CD4-positive, alpha-beta T cell treated with Interleukin-4 for 1 hour (primary cell): ENCODE measurements at regions not wholly inside any gene's neighbourhood (a gene's known extent, or its start where the extent isn't known, plus 50 kb on each side); places are given as distances from the start of the nearest gene placed in this dataset.
"Not testable (repeated sequence)": the region's sequence is repeated elsewhere in the genome, so short reads cannot be mapped to it uniquely, and the experiment has no call there.

Source experiments
- DNase-seq, 2 donors: peaks; one replicate each; pipeline ENCODE4 v3.0.0-alpha.2; 2020 to 2022

DNA sequence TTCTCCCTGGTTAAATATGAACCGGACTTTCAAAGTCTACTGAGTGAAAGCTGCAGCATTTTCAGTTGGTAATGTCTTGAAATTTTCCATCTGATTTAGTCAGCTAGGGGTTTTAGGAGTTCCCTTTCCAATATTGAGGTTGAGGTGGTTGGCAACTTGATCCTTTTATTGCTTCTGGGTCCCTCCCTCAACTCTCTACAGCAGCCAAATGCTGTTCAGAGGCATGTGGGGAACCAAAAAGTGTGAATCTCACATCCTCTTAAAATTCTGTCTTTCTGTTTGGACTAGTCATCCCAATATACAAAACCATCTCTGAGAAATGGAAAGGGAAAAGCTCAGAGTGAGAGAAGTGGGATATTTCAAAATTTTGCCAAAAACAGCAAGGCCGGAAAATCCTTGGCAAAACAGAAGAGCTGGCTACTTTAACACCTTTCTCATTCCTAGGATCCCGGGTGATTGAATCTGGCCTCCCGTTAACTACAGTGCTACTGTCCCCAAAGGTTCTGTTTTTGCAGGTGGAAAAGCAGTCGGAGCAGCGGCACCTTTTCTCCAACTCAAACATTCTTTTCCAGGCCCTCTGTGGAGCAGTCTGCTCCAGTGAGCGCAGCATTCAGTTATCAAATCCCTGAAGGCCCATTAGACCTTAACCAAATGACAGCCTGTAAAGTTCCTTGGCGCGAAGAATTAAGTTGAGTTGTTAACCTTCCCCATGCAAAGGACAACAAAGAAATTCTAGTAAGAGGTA is 345.9 kb upstream of the NUDT12 start:
- no peak for DNase-seq

DNA sequence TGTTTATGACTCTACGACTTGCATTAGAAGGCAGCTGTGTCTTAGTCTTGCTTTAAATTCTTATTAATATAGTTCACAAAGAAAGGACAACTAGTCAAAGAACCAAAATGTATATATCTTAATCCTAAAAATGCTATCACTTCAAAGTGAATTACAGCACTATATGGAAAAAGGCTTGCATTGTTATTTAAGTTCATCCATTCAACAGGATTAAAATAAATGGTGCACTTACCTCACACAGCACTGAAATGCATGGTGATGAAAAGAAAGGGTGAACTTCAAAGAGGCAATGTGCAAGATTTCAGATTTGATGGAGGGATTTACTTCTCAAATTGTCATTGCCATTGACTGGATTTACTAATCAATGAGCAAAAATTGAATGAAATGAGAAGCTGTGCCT is 344.4 kb upstream of the NUDT12 start:
- no peak for DNase-seq

DNA sequence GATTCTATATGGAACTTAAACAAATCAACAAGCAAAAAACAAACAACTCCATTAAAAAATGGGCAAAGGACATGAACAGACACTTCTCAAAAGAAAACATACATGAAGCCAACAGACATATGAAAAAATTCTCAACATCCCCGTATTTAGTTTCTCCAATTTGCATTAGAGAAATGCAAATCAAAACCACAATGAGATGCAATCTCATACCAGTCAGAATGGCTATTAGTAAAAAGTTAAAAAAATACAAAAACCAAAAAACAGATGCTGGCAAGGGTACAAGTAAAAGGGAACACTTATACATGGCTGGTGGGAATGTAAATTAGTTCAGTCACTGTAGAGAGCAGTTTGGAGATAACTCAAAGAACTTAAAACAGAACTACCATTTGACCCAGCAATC is 342.1 kb upstream of the NUDT12 start:
- no peak for DNase-seq

DNA sequence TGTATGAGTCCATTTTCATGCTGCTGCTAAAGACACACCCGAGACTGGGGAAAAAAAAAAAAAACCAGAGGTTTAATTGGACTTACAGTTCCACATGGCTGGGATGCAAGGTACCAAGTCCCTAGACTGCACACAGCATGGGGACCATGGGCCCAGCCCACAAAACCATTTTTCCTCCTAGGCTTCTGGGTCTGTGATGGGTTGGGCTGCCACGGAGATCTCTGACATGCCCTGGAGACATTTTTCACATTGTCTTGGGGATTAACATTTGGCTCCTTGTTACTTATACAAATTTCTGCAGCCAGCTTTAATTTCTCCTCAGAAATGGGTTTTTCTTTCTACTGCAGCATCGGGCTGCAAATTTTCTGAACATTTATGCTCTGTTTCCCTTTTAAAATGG is 340.3 kb upstream of the NUDT12 start:
- no peak for DNase-seq

DNA sequence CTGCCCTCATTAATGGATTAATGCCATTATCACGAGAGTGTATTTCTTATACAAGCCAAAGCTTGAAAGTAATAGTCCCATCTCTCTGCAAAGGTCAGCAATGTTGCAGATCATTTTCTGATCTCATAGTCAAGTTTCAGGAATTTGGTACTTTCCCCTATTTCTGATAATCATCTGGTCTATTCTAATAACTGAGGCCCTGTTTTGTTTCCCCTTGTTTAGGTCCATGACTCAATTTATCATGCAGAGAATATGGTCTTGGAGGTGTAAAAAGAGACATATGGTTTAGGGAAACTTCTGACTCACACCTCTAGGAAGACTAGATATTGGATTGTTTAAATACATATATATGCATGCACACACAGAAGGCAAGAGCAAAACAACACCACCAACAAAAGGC is 339.3 kb upstream of the NUDT12 start:
- no peak for DNase-seq

DNA sequence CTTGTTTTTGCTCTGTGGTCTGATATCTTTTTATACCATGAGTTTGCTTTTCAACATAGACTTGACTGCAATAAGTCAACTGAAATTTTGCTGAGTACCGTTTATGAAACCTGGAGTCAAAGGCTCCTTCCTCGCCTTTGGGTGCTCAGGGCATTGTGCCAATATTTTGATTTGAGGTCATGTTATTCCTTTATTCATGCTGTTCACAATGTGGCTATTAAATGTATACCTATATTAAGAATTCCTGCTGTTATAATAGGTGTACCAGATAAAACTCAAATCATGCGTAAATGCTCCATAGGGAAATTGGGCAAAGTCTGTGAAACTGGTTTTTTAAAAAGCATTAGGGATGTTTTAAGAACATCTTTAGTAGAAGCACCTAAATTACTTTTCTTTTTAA is 334.0 kb upstream of the NUDT12 start:
- no peak for DNase-seq

DNA sequence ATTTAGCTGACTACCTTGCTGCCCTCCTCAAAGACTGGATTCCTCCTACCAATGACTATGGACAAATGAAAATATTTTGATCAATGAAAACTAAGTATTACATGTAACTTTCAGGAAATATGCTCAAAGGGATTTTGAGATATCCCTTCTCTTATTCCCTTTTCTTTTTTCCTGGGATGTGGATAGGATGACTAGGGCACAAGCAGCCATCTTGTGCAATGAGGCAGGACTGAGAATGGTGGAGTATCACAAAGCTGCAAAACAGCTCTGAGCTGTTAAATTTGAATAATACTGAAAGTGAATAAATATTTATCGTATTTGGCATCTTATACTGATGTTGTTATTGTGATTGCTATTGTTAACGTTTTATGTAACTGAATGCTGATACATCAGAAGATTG is 333.1 kb upstream of the NUDT12 start:
- no peak for DNase-seq

DNA sequence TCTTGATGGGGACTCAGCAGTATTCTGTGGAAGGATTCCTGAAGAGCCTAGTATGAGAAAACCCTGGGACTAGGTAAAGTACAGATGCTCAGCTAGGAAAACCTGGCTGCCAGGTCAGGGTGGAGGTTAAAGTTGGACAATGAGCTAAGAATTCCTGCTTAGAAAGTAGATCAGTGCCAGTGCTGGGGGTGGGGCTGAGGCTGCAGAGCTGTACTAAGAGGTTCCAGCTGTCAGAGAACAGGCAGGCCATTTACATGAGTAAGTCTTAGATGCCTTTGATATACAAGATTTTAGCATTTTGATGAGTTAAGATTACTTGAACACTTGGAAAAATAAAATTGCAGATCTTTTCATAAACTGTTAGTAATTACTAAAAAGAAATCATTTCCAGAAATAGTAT is 332.3 kb upstream of the NUDT12 start:
- no peak for DNase-seq

DNA sequence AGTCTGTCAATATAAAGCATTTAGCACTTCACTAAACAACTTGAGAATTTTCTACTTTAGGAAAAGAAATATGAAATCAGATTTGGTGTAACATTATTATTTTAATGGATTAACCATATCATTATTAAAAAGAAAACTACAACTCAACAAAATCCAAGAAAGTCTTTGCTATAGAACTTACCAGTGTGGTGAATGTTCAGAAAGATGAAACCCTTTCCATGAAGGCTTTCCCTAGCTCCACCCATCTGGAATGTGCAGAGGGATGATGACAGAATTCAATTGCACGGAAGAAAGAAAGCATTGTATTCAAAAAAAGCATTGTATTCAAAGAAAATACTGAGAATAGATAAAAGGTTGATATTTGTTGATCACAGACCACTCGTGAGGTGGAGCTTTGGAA is 328.6 kb upstream of the NUDT12 start:
- DNase-seq: no peak

DNA sequence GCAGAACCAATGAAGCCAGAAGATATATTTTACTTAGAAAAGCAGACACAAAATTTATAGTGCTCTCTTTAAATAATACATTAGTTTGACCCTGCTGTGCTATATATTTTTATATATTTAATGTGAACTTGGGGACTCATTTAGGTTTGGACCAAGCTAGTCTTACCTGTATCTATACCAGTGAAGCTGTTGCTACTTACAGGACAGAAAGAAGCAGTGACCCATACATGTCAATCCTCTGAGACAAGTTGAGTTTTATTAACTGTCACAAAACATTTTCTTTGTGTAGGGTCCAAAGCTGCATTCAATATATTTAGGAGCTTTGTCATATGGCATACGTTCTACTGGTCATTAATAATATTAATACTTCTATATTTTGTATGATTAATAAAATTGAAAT is 327.7 kb upstream of the NUDT12 start:
- no peak for DNase-seq

DNA sequence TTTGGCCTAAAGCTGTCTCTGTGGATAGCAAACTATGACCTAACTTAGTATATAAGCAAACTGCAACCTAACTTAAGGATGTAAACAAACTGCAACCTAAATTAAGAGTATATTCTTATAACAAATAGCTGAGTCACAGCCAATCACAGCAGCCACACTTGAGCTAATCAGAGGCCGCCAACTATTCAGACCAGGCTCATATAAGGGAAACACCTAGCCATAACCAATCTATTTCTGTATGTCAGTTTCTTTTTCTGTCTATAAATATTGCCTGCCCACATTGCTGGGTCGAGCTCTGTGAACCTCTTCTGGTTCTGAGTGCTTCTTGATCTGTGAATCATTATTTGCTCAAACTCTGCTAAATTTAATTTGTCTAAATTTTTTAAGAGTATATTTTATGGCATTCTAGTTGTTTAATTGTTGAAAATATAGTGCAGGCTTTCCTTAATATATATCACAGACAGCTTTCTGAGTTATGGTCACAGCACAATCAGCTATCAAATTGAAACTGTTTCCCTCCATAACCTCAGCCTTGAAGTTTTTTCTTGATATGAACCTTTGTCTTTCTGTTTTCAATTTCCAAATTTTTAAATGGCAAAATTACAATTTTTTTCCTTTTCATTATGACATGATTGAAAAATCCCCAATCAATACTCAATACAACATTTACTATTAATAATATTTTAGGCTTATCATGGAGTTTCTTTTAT is 327.1 kb upstream of the NUDT12 start:
- DNase-seq: no peak

DNA sequence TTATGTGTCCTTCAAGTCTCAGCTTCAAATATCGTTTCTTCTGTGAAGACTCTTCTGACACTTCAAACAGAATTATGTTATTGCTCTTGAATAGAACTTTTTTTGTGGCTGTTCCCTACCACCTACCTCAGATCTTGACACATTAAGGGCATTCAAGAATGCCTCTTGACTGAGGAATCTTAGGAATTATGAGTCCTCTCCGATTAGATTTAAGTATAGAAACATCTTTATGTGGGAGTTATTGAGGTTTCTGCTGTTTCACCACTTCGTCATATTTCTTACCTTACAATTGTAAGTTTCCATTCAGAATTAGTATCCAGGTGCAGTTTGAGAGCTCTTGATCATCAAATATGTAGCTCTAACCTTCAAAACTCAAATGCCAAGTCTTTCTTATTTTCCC is 324.2 kb upstream of the NUDT12 start:
- DNase-seq: no peak

DNA sequence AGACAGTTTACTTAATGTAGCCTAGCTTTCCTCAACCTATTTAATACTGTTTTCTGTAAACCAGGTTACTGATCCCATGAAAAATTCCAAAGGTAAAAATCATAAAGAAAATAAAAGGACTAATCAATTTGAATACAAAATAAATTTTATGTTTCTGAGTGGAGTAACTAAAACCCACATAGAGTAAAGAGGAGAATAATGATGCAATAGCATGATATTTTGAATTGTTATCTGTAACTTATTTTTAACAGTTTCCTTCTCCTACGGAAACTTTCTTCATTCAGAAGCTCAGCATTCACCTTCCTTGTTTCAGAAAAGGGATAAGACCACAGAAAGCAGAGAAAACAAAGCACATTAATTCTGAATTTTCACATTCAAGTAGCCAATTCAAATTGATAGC is 320.6 kb upstream of the NUDT12 start:
- DNase-seq: no peak

DNA sequence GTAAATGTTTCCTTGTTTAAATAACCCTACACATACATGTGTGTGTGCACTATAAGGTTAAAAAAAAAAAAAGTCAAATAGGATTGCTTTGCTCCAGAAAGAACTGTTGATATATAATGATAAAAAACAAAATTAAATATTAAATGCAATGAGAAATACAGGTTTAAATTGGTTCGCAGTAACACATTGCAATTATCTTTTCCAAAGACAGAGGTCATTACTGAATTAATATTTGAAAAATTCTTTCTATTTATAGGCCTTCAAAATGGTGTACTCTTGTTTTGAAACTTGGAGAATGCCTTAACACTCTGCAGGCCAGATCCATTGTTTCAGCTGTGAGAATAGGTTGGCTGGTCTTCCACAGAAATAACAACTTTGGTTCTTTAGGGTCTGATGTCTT is 319.0 kb upstream of the NUDT12 start:
- DNase-seq: no peak

DNA sequence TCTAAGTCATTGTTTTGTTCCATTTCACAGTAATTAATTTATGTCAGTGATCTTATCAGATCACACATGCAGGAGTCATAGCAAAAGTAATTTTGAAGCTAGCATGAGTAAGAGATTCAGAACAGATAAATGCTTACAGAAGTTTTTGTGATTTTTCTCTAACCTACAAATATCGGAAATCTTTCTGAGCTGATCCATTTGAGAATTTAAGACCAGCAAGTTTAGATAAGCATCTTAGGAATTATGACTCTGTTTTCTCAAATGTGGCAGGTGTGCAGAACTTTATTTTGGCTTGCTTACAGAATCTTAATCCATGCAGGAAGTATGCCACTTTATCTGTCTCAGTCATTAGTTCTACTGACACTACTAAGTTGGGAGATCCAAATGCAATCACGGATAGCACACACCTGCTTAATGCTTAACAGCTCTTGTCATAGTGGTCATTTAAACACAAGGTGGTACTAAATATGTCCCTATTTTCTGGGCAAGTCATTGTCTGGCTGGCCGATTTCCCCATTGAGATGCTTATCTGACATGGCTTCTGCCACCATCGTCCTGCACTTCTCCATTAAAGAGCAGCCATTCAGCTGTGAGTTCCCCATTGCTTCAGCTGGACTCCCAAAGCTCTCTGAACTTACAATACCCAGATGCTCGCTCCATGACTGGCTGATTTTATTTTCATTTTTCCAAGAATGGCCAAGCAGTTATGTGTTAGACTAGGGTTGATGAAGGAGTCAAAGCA is 305.4 kb upstream of the NUDT12 start:
- no peak for DNase-seq

DNA sequence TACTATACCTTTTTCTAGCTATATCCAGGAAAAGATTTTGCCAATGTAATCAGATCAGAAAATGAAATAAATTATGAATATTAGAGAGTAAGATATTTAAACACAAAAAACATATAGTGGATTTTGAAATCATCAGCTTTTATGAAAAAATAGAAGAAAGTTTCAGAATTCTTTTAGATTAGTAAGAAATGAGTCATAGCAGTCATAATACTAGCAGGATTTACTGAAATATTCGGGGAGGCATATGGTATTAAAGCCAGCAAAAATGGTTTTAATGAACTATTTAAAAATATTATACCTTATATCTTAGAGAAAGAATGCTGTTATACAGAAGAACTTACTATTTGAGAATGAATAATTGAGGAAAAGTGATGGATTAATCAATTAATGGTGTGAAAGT is 303.6 kb upstream of the NUDT12 start:
- no peak for DNase-seq

DNA sequence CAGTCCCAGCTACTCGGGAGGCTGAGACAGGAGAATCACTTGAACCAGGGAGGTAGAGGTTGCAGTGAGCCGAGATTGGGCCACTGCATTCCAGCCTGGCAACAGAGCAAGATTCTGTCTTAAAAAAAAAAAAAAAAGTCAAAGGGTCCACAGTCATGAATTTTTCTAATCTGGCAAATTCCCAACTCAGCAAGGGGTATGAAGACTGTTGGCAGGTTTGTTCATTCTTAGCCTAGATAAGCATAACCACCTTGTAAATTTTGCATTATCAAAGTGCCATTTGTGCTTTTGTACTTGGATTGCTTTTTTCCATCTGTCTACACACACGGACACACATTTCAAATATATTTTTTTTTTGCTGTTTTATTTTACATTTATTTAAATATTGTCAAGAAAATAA is 299.8 kb upstream of the NUDT12 start:
- DNase-seq: no peak

DNA sequence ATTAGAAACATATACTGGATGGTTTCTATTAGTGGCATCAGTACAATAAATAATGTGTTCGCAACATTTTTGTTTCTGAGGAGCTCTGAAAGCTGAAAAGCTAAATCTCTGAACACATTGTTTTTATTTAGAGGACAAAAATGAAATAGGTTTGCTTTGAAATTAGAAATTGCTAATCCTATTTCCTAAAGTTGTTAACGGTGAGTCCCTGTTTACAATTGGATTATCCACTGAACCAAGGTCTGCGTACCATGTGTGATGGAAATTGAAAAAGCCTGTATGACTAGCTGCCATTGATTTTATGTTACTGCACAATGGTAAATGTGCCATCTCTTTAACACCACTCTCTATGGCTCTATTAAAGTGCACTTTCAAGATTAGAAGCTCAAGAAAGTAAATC is 297.7 kb upstream of the NUDT12 start:
- DNase-seq: no peak

DNA sequence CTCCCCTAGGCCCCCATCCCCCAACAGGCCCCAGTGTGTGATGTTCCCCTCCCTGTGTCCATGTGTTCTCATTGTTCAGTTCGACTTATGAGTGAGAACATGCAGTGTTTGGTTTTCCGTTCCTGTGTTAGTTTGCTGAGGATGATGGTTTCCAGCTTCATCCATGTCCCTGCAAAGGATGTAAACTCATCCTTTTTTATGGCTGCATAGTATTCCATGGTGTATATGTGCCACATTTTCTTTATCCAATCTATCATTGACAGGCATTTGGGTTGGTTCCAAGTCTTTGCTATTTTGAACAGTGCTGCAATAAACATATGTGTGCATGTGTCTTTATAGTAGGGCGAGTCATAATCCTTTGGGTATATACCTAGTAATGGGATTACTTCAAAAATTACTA is 295.8 kb upstream of the NUDT12 start:
- not testable (repeated sequence) for DNase-seq

DNA sequence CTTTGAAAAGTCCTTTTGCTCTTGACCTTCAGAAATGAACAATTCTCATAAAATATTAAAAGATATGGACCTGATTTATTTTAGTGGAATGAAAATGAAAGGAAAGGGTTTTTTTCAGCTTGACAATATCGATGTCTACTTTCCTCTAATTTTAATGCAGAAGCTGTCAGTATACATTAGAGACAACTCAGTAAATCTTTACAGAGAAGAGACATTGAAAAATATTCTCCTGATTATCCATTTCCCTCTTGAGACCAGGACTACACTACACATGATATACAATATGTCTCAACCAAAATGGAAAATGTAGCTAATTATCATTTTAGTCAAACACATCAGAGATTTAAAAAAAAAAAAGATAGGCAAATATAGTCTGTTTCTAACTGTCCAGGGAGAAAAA is 288.5 kb upstream of the NUDT12 start:
- DNase-seq: no peak

DNA sequence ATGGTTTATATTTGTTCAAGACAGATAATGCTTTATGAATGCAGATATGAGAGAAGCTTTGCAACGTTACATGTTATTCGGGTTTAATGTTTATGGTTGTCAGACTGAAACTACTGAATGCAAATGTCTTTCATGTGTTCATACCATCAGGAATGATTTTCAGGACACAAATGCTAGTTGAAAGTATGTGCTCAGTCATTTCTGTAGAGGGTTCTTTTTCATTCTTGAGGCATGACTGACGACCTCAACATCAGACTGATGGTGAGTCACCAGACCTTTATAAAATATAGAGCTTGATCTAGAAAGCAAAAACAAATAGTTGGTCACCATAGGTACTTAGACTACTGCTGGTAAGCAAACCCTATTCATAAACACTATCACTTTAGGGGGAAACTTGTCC is 287.3 kb upstream of the NUDT12 start:
- no peak for DNase-seq

DNA sequence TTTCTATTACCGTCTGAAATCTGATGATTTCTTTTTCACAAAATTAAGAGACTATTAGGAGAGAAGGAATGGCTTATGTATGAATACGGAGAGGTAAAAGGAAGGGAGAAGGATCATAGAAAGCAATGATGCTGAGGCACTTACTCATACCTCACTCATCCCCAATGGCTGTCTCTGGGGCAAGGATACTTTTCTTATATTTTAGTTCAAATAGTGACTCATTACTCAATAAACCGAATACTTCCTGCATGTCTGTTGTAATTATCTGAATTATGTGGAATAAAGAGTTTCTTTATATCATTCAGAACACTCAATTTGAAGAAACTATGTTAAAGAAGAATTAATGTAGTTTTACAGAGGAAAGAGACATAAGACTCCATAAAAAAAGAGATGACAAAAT is 284.5 kb upstream of the NUDT12 start:
- DNase-seq: no peak

DNA sequence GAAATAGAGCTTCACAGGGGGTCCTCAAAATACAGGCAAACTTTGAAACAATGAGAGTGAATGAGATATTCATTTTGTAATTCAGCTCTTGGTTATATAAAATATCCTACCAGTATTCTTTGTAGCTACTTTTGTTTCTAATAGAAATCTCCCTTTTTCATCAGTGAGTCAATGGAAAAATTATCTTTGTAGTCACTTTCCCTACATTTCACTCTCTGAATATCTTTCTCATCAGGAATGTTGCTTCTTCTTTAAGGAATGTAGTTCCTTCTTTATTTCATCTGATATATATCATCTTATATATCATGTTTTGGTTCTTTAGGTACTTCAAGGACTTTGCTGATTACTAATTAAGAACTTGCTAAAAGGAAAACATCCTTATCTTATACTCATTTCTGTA is 280.3 kb upstream of the NUDT12 start:
- DNase-seq: no peak

DNA sequence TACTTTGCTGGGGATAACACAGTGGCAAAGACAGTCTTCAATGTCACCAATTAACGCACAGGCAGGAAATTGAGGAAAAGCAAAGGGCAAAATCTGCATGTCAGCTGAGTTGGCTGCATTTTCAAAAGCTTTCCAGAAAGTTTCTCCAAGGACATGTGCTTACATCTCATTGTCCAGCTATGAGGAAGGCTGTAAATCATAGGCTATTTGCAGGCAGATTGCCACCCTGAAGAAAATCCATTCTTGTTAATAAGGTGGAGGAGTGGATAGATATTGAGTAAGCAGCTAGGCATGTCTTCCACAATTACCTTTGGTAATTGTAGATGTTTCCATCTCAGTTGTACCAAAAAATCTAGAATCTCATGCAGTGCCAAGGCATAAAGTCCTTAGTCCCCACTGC is 278.0 kb upstream of the NUDT12 start:
- DNase-seq: no peak
